Femur (tissue), 1 donor: ENCODE measurements at regions not wholly inside any gene's neighbourhood (a gene's known extent, or its start where the extent isn't known, plus 50 kb on each side); places are given as distances from the start of the nearest gene placed in this dataset.

ENCODE experiments used
- DNase-seq: peaks from one replicate; pipeline ENCODE4 v3.0.0-alpha.2; 2017

- DNase-seq, result no peak
Measured at GRCh38 chr15:60215225-60215963, 182.4 kb downstream of the ANXA2 start.

DNA sequence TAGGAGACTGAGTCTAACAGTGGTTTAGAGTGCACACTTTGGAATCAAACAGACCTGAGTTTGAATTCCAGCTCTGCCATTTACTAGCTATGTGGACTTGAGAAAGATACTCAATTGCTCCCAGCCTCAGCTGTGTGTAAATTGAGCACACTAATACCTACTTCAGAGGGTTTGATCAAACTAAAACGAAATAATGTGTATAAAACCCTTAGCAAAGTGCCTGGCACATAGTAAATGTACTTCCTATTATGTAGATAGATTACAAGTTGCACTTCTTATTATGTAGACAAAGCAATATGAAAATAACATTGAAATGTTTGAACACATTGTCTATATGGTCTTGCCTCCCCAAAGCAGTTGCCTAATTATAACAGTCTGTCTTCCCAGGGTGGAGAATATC lies 180.6 kb downstream of the ANXA2 start:
- no peak for DNase-seq

DNA sequence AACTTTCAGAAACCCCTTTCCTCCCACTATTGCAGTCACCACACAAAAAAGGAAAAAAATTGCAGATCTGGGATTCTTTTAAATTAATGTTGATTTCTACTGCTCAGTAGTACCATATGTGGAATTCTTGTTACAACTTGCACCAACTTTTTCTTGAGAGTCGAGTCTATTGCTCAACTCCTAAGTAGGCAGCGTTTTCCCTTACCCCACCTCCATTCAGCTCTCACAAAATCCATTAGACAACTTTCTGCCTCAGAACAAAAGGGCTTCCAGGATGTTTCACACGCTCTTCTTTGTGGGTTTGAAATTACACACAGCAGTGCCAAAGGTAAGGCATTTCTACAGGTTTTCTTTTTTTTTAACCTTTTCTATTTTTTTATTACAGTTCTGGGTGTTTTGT lies 179.5 kb downstream of the ANXA2 start:
- DNase-seq, result no peak

- DNase-seq, result no peak
Measured at GRCh38 chr15:60219866-60220265, 177.9 kb downstream of the ANXA2 start.

DNA sequence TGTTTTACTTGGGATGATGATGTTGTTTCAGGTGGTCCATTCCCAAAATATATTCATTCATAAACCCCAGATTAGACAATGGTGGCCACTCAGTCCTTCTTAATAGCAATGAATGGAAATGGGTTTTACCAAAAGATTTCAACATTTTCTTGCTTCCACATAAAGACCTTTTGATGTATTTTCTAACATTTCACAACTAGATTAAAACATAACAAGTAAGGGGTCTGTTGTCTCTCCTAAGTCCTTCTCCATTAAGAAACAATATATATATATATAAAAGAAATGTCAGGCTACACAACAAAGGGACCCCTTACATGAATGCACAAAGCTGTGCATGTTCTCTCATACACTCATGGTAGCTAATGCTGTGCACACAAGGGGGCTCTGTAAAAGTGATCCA lies 176.4 kb downstream of the ANXA2 start:
- DNase-seq, result no peak

DNA sequence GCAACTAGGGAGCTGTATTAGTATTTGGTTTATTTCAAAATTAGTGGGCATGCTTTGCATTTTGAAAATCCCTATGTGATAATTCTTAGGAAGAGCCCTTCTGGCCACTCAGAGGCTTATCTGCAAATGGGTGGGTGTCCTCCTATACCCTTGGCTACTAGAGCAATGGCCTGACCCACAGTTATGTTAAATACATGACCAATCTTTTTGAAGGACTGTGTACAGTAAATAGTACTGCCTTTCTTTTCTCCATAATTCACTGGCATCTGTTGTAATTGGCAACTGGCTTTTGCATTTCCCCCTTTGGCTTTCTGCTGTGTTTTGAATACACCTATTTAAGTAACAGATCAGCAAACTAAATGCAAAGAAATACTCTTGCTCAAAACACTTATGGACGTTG lies 175.4 kb downstream of the ANXA2 start:
- DNase-seq, result no peak

GRCh38 chr15:60223176-60223575 lies 174.6 kb downstream of the ANXA2 start:
- DNase-seq, result no peak

DNA sequence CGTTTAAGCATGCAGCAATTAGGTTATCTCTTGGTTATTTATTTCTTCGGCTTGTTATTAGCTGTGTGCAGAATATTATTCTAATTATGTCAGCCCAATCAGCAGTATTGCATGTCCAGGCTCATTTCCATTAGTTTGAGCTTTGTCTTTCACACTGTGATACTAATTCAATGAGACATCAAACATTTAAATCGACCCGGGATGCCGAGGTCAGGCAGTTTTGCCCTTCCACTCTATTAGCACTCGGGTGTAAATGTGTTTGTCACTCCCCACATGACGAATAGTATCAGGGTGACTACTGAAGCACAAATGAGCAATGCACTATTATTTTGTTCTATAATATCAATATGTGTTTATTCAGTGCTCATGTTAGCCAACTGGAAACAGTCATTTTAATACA lies 170.9 kb downstream of the ANXA2 start:
- DNase-seq, result no peak

- no peak for DNase-seq
Measured at GRCh38 chr15:60228101-60228500, 169.7 kb downstream of the ANXA2 start.

DNA sequence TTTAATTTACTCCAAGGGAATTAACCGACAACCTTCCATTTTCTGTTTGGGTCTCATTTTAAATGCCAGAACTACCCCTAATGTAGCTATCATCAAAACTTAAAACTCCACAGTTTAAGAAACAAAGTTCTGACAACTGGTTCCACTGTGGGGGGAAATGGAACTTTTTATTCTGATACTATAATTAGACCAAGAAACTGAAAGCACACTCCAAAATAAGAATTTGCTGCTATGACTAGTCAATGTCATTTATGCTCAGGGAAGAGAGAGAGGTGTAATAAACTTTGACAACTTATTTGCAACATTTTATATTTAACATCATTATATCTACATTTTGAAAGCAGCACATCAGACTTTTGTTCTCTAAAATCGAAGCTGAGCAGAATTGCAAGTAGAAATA lies 169.2 kb downstream of the ANXA2 start:
- no peak for DNase-seq

GRCh38 chr15:60235951-60236710 lies 161.7 kb downstream of the ANXA2 start:
- DNase-seq, result no peak

- DNase-seq, result no peak
Measured at GRCh38 chr15:60237446-60237845, 160.3 kb downstream of the ANXA2 start.

DNA sequence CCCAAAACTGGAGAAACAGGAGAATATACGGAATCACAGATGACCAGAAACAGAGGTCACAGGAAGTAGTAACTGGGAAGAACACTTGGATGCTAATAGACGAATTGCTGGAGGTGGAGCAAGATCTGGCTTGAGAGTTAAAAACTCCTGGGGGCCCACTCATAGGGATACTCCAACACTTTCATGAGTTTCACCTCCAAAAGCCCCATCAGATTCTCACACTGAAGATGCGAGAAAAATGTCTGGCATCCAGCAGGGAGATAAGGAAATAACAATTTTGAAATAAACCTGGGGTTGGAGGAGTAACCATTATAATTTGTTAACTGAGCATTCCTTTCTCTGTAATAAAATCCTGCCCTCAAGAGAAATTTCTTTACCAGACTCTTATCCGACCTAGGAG lies 154.0 kb downstream of the ANXA2 start:
- DNase-seq, result no peak

GRCh38 chr15:60244813-60245212 lies 153.0 kb downstream of the ANXA2 start:
- no peak for DNase-seq

GRCh38 chr15:60250316-60250715 lies 147.5 kb downstream of the ANXA2 start:
- no peak for DNase-seq

GRCh38 chr15:60251300-60252070 lies 146.3 kb downstream of the ANXA2 start:
- no peak for DNase-seq

DNA sequence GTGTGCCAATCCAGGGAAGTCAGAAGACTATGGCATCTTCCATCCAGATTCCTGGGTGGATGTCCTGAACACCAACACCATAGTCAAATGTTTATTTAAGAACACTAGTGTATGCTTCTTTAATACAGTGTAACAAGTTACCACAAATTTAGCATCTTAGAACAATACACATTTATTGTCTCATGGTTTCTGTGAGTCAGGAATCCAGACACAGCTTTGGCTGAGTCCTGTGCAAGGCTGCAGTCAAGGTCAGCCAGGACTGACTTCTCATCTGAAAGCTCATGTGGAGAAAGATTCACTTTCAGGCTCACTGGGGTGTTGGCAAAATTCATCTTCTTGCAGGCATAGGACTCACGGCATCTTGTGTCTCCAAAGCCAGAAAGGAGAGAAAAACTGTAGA lies 143.4 kb downstream of the ANXA2 start:
- DNase-seq, result no peak

DNA sequence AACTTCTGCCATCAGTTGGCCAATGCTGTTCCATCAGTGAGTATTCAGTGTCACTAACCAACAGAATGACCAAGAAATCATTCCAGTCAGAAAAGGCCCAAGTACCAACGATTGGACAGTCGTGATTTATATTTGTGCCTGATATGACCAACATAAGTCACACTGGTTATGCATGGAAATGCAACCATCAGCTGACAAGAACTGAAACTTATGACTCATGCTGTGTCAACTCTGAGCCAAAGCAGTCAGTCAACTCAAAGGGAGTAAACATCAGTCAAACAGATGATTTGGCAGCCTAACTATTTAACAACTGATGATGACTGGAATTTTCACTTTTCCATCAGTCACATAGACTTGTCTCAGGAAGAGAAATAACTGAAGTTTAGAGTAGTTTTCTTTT lies 142.4 kb downstream of the ANXA2 start:
- no peak for DNase-seq

DNA sequence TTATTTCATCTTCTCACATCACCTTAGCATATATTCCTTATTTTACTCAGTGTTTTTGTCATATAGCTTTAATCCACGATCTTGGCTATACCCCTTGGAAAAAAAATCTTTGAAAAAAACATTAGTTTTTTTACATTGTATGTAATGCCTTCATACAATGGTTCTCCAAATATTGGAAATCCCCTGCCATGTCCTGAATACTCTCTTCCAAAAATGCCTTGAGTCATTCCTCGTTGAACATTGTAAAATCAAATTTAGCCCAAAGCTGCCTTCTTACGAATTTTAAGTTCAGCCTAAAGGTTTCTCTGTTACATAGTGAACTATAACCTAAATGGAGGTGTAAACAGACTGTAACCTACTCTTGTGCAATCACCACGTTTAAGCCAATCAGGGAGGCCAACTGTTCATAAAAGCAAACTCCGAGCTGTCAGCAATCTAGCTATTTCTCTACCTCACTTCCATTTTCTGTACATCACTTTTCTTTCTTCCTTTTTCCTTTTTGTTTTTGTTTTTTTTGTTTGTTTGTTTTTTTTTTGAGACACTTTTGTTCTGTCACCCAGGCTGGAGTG lies 140.1 kb downstream of the ANXA2 start:
- no peak for DNase-seq

- no peak for DNase-seq
Measured at GRCh38 chr15:60259469-60259868, 138.3 kb downstream of the ANXA2 start.

- no peak for DNase-seq
Measured at GRCh38 chr15:60264088-60264487, 133.7 kb downstream of the ANXA2 start.

GRCh38 chr15:60264566-60264965 lies 133.2 kb downstream of the ANXA2 start:
- no peak for DNase-seq

DNA sequence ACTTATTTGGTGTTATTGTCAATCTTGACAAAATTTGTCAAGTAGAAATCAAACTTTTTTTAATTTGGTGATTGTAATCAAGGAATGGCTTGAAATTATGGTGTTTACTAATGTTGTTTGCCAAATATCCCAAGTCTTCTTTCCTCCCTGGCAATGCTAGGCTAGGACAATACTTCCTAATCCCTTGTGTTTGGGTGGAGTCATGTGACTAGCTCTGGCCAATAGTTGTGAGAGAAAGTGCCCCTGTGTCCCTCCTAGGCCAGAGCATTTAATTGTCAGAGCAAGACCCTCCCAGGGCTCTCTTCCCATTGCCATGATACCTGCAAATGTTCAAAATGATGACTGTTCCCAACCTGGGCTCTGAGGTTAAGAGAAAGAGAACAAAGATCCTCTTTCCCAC lies 132.7 kb downstream of the ANXA2 start:
- DNase-seq, result no peak

DNA sequence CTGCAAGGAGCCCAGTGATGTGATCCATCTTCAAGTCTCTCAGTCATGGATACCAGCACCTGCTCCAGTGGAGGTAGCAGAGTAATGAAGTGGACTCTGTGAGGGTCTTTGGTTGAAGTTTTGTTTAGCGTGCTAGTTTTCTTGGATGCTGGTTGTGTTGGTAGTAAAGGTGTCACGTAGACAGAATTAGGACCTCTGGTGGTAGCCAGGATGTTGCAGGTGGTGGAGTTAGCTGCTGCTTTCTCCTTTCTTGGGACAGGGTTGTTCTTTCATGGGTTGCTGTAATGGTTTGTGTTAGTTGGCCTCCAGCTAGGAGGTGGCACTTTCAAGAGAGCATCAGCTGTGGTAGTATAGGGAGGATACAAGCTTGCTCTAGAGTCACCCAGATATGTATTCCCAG lies 125.2 kb downstream of the ANXA2 start:
- no peak for DNase-seq
